ENCODE measurements at regions not wholly inside any gene's neighbourhood (a gene's known extent, or its start where the extent isn't known, plus 50 kb on each side); places are given as distances from the start of the nearest gene placed in this dataset.

DNA sequence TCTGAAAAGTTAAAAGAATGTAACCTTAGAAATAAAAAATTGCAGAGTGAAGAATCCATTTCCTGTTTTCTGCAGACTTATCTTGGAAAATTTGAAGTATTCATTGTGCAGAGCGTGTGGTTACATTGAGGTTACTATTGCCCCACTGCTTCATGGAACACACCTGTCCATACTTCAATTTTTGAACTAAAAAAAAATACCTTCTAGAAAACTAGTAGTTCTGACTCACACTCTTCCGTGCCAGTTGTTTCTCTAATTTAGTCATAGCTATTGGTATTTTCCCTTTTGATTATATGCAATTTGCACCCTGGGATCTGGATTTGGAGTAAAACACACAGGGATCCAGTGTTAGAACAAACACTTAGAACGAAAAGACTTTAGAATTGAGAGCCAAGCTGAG is 111.8 kb upstream of the LYSMD4 start:
- no TSS peak for BruUV-seq (replicated peaks)

DNA sequence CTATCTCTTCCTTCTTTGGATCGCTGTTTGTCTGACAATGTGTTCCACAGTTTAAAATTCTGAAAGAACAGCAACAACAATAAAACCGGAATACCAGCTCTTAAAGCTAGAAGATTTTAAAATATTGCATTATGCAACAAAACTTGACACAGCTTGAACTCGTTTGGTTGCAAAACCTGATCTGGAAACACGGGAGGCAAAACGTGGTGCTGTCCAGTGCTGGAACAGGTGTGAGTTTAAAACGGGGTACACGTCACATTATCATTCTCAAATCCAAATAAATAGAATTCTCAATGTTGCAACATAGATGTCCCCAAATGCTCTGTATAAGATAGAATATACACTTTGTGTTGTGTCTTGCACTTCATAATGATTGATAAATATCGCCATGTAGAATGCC is 110.9 kb upstream of the LYSMD4 start:
- Mint-ChIP-seq H3K4me3 (ENCODE audit: unreplicated experiment) (no peak overlapping the region), H3K36me3 (ENCODE audit: insufficient read depth, unreplicated experiment) (no peaks in the 10 kb centered on the region), H3K4me1 (ENCODE audit: low read depth, unreplicated experiment) (no peaks in the 10 kb centered on the region), H3K27me3 (ENCODE audit: insufficient read depth, unreplicated experiment) (peaks cover 17% of the 10 kb centered on the region), H3K9me3 (ENCODE audit: unreplicated experiment) (no peaks in the 10 kb centered on the region), H3K27ac (ENCODE audit: unreplicated experiment) (no peak overlapping the region)
- TF ChIP-seq, protein P1, sequence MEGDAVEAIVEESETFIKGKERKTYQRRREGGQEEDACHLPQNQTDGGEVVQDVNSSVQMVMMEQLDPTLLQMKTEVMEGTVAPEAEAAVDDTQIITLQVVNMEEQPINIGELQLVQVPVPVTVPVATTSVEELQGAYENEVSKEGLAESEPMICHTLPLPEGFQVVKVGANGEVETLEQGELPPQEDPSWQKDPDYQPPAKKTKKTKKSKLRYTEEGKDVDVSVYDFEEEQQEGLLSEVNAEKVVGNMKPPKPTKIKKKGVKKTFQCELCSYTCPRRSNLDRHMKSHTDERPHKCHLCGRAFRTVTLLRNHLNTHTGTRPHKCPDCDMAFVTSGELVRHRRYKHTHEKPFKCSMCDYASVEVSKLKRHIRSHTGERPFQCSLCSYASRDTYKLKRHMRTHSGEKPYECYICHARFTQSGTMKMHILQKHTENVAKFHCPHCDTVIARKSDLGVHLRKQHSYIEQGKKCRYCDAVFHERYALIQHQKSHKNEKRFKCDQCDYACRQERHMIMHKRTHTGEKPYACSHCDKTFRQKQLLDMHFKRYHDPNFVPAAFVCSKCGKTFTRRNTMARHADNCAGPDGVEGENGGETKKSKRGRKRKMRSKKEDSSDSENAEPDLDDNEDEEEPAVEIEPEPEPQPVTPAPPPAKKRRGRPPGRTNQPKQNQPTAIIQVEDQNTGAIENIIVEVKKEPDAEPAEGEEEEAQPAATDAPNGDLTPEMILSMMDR (IDR thresholded peaks at IDR 0.05; ENCODE audit: insufficient read depth in 1 of 2, low read depth in 1 of 2, low read length in 1 of 2, severe bottlenecking in 1 of 2, unreplicated experiment in 1 of 2), result no peak
- BruUV-seq (replicated peaks), result no TSS peak
- POLR2A ChIA-PET, result no interaction called here
- Histone ChIP-seq H3K9me3 (no peaks in the 10 kb centered on the region), H3K27me3 (replicated peaks; ENCODE audit: control insufficient read depth, insufficient read depth, low read length) (peaks cover 1% of the 10 kb centered on the region), H3K36me3 (ENCODE audit: control insufficient read depth, insufficient read depth, low read length) (no peaks in the 10 kb centered on the region), H3K4me3 (ENCODE audit: low read depth, low read length) (no peak overlapping the region), H3K4me1 (no peaks in the 10 kb centered on the region)
- CTCF ChIA-PET, result no interaction called here
- DNase-seq, result no peak
- intact Hi-C loops (cut with micrococcal nuclease; ENCODE audit: unreplicated experiment), result no loop called here

More for the DNA sequence above, 111.8 kb upstream of the LYSMD4 start:
- H3K36me3 Mint-ChIP-seq (ENCODE audit: insufficient read depth, unreplicated experiment), result no peaks in the 10 kb centered on the region
- no peaks in the 10 kb centered on the region for H3K9me3 Mint-ChIP-seq (ENCODE audit: unreplicated experiment)
- ChIA-PET CTCF (no interaction called here), POLR2A (no interaction called here)
- peaks cover 1% of the 10 kb centered on the region for H3K27me3 ChIP-seq (replicated peaks; ENCODE audit: control insufficient read depth, insufficient read depth, low read length)
- TF ChIP-seq, protein P1 (IDR thresholded peaks at IDR 0.05; ENCODE audit: insufficient read depth in 1 of 2, low read depth in 1 of 2, low read length in 1 of 2, severe bottlenecking in 1 of 2, unreplicated experiment in 1 of 2), result no peak
- H3K27ac Mint-ChIP-seq (ENCODE audit: unreplicated experiment), result no peak overlapping the region
- H3K4me1 ChIP-seq, result no peaks in the 10 kb centered on the region
- no peak for DNase-seq
- H3K4me1 Mint-ChIP-seq (ENCODE audit: low read depth, unreplicated experiment), result no peaks in the 10 kb centered on the region
- no peaks in the 10 kb centered on the region for H3K36me3 ChIP-seq (ENCODE audit: control insufficient read depth, insufficient read depth, low read length)
- H3K27me3 Mint-ChIP-seq (ENCODE audit: insufficient read depth, unreplicated experiment), result peaks cover 14% of the 10 kb centered on the region
- H3K4me3 ChIP-seq (ENCODE audit: low read depth, low read length), result no peak overlapping the region
- no peaks in the 10 kb centered on the region for H3K9me3 ChIP-seq
- H3K4me3 Mint-ChIP-seq (ENCODE audit: unreplicated experiment), result no peak overlapping the region
- intact Hi-C loops (cut with micrococcal nuclease; ENCODE audit: unreplicated experiment), result no loop called here

DNA sequence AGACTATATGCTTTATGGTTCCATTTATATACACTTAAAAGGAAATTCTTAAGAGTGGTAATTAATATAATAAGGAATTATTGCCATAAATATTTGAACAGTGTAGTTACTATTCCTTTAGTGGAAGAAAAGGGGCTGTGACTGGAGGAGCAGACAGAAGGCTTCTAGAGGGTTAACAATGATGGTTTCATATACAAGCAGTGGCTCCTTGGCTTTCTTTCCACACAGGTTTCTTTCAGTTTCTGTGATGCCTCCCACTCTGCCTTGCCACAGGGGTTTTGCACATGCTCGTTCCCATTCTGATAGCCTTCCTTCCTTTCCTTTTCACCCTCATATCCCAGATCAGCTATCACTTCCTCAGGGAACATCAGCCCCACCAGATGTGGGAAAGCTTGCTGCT is 108.8 kb upstream of the LYSMD4 start:
- no peaks in the 10 kb centered on the region for H3K9me3 ChIP-seq
- H3K4me1 Mint-ChIP-seq (ENCODE audit: low read depth, unreplicated experiment), result no peaks in the 10 kb centered on the region
- H3K4me3 ChIP-seq (ENCODE audit: low read depth, low read length), result no peak overlapping the region
- DNase-seq, result no peak
- H3K4me1 ChIP-seq, result no peaks in the 10 kb centered on the region
- CTCF ChIA-PET, result no interaction called here
- no peaks in the 10 kb centered on the region for H3K27me3 ChIP-seq (replicated peaks; ENCODE audit: control insufficient read depth, insufficient read depth, low read length)
- intact Hi-C loops (cut with micrococcal nuclease; ENCODE audit: unreplicated experiment), result no loop called here
- POLR2A ChIA-PET, result no interaction called here
- H3K36me3 ChIP-seq (ENCODE audit: control insufficient read depth, insufficient read depth, low read length), result no peaks in the 10 kb centered on the region
- no peaks in the 10 kb centered on the region for H3K36me3 Mint-ChIP-seq (ENCODE audit: insufficient read depth, unreplicated experiment)
- no TSS peak for BruUV-seq (replicated peaks)
- H3K4me3 Mint-ChIP-seq (ENCODE audit: unreplicated experiment), result no peak overlapping the region
- no peak overlapping the region for H3K27ac Mint-ChIP-seq (ENCODE audit: unreplicated experiment)
- H3K27me3 Mint-ChIP-seq (ENCODE audit: insufficient read depth, unreplicated experiment), result peaks cover 20% of the 10 kb centered on the region
- H3K9me3 Mint-ChIP-seq (ENCODE audit: unreplicated experiment), result no peaks in the 10 kb centered on the region
- TF ChIP-seq, protein P1 (IDR thresholded peaks at IDR 0.05; ENCODE audit: insufficient read depth in 1 of 2, low read depth in 1 of 2, low read length in 1 of 2, severe bottlenecking in 1 of 2, unreplicated experiment in 1 of 2), result no peak

Measured in Caco-2 (cell line).